ENCODE measurements at regions not wholly inside any gene's neighbourhood (a gene's known extent, or its start where the extent isn't known, plus 50 kb on each side); places are given as distances from the start of the nearest gene placed in this dataset.

DNA sequence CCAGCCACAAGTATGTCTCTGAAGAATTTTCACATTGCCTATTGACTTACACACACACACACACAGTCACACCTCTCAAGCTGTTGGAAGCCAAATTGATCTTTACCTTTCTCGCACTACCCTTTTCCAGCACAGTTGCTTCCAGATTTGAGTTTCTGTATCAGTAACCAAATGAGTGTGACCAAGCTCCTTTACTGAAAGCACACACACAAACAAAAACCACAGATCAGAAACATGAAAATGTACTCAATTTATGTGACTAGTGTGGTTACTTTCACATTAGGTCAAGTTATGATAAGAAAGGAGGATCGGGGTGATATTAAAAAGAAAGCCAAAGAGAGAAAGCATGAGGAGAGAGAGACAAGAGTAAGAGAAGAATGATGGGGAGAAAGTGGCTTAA, 993.9 kb upstream of the POU3F3 start:
- H3K4me1 ChIP-seq (ENCODE audit: low read length): peaks cover 13% of the 10 kb centered on the region
- no peaks in the 10 kb centered on the region for H3K9me2 ChIP-seq (replicated peaks; ENCODE audit: insufficient read depth, low read length)
- no peaks in the 10 kb centered on the region for H3K79me2 ChIP-seq (ENCODE audit: low read length)
- TF ChIP-seq EZH2phosphoT487 (IDR thresholded peaks at IDR 0.05; ENCODE audit: low read length) (no peak), EZH2 (optimal IDR thresholded peaks at IDR 0.05; ENCODE audit: low read depth, low read length) (no peak)
- TF ChIP-seq, protein P1, sequence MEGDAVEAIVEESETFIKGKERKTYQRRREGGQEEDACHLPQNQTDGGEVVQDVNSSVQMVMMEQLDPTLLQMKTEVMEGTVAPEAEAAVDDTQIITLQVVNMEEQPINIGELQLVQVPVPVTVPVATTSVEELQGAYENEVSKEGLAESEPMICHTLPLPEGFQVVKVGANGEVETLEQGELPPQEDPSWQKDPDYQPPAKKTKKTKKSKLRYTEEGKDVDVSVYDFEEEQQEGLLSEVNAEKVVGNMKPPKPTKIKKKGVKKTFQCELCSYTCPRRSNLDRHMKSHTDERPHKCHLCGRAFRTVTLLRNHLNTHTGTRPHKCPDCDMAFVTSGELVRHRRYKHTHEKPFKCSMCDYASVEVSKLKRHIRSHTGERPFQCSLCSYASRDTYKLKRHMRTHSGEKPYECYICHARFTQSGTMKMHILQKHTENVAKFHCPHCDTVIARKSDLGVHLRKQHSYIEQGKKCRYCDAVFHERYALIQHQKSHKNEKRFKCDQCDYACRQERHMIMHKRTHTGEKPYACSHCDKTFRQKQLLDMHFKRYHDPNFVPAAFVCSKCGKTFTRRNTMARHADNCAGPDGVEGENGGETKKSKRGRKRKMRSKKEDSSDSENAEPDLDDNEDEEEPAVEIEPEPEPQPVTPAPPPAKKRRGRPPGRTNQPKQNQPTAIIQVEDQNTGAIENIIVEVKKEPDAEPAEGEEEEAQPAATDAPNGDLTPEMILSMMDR (IDR thresholded peaks at IDR 0.05; ENCODE audit: low read length): no peak
- H3K27ac ChIP-seq (ENCODE audit: low read length): no peak overlapping the region
- DNase-seq: peak; percentile 67
- H4K20me1 ChIP-seq (ENCODE audit: insufficient read depth, low read length): no peaks in the 10 kb centered on the region
- peak overlapping the region; percentile 42; the same call in 1 of the 2 replicates for H3K4me2 ChIP-seq (ENCODE audit: low read depth, low read length)
- no peaks in the 10 kb centered on the region for H3K36me3 ChIP-seq (replicated peaks; ENCODE audit: insufficient read depth, low read length)
- H3F3A ChIP-seq (ENCODE audit: insufficient read depth, low read length): 0 out of 2 replicates have a peak, but pooled peaks cover 7% of the 10 kb centered on the region
- no peak overlapping the region for H3K4me3 ChIP-seq (ENCODE audit: low read length)
- H3K27me3 ChIP-seq (replicated peaks; ENCODE audit: insufficient read depth, low read length): no peaks in the 10 kb centered on the region
- no peaks in the 10 kb centered on the region for H3K9me3 ChIP-seq (replicated peaks; ENCODE audit: insufficient read depth, low read length)
- no peak overlapping the region for H3K9ac ChIP-seq (ENCODE audit: low read length)
- H2AFZ ChIP-seq (ENCODE audit: low read length): no peak overlapping the region

DNA sequence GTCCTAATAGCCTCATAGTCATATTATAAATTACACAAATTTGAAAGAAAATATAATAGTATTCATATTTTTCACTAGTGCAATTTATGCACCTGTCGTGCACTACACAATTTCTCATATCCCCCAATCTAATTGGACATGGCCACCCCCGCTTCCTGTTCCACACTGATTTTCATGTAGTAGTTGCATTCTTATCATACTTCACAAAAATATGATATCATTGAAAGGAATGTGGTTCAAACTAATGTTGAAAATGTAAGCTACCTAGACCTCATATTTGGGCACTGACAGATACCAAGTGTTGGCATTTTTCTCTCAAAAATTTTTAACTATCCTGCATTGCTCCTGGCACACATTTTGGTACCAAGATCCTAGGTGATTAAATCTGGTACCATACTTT, 985.5 kb upstream of the POU3F3 start:
- H4K20me1 ChIP-seq (ENCODE audit: insufficient read depth, low read length): no peaks in the 10 kb centered on the region
- no peak overlapping the region for H3K4me2 ChIP-seq (ENCODE audit: low read depth, low read length)
- no peaks in the 10 kb centered on the region for H3K4me1 ChIP-seq (ENCODE audit: low read length)
- H3K9me3 ChIP-seq (replicated peaks; ENCODE audit: insufficient read depth, low read length): no peaks in the 10 kb centered on the region
- H3K9me2 ChIP-seq (replicated peaks; ENCODE audit: insufficient read depth, low read length): no peaks in the 10 kb centered on the region
- no peak for DNase-seq
- TF ChIP-seq, protein P1 (IDR thresholded peaks at IDR 0.05; ENCODE audit: low read length): no peak
- TF ChIP-seq EZH2phosphoT487 (IDR thresholded peaks at IDR 0.05; ENCODE audit: low read length): no peak
- no peak for TF ChIP-seq EZH2 (optimal IDR thresholded peaks at IDR 0.05; ENCODE audit: low read depth, low read length)
- H3K27ac ChIP-seq (ENCODE audit: low read length): no peak overlapping the region
- no peaks in the 10 kb centered on the region for H3F3A ChIP-seq (ENCODE audit: insufficient read depth, low read length)
- H3K27me3 ChIP-seq (replicated peaks; ENCODE audit: insufficient read depth, low read length): no peaks in the 10 kb centered on the region
- no peak overlapping the region for H3K4me3 ChIP-seq (ENCODE audit: low read length)
- no peaks in the 10 kb centered on the region for H3K36me3 ChIP-seq (replicated peaks; ENCODE audit: insufficient read depth, low read length)
- H2AFZ ChIP-seq (ENCODE audit: low read length): no peak overlapping the region
- H3K79me2 ChIP-seq (ENCODE audit: low read length): no peaks in the 10 kb centered on the region
- H3K9ac ChIP-seq (ENCODE audit: low read length): no peak overlapping the region

DNA sequence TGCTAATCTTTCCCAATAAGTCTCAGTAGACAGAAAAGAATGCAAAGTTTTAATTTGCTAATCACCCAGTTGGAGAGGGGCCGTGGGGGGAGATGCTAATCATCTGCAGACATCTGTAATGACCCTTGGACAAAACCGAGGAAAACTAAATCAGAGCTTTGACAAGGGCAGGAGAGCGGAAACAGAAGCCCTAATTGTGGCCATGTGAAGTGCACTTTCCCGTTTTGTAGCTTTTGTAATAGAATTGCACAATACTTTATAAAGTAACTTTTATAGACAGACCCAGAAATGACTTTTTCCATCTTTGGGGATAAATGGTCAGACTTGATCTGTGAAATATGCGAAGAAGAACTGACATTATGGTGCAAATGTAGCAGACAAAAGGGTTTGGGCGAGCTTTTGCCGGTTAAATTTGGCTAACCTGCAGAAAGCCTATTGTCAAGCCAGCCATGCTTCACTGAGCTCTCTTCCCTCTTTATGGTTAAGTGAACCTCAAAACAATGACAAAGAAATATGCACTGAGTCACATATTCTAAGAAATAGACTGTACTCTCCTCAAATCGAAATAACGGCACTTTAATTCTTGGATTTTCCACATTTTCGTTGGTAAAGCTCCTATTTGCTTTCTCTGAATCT, 980.1 kb upstream of the POU3F3 start:
- H2AFZ ChIP-seq (ENCODE audit: low read length): no peak overlapping the region
- TF ChIP-seq, protein P1 (IDR thresholded peaks at IDR 0.05; ENCODE audit: low read length): no peak
- TF ChIP-seq EZH2phosphoT487 (IDR thresholded peaks at IDR 0.05; ENCODE audit: low read length) (no peak), EZH2 (optimal IDR thresholded peaks at IDR 0.05; ENCODE audit: low read depth, low read length) (no peak)
- no peaks in the 10 kb centered on the region for H3K4me1 ChIP-seq (ENCODE audit: low read length)
- H3K4me3 ChIP-seq (ENCODE audit: low read length): no peak overlapping the region
- H3F3A ChIP-seq (ENCODE audit: insufficient read depth, low read length): no peaks in the 10 kb centered on the region
- H4K20me1 ChIP-seq (ENCODE audit: insufficient read depth, low read length): no peaks in the 10 kb centered on the region
- no peak overlapping the region for H3K9ac ChIP-seq (ENCODE audit: low read length)
- DNase-seq: no peak
- no peak overlapping the region for H3K27ac ChIP-seq (ENCODE audit: low read length)
- no peaks in the 10 kb centered on the region for H3K9me3 ChIP-seq (replicated peaks; ENCODE audit: insufficient read depth, low read length)
- no peaks in the 10 kb centered on the region for H3K79me2 ChIP-seq (ENCODE audit: low read length)
- no peak overlapping the region for H3K4me2 ChIP-seq (ENCODE audit: low read depth, low read length)
- no peaks in the 10 kb centered on the region for H3K27me3 ChIP-seq (replicated peaks; ENCODE audit: insufficient read depth, low read length)
- H3K9me2 ChIP-seq (replicated peaks; ENCODE audit: insufficient read depth, low read length): no peaks in the 10 kb centered on the region
- no peaks in the 10 kb centered on the region for H3K36me3 ChIP-seq (replicated peaks; ENCODE audit: insufficient read depth, low read length)

All from MM.1S (cell line).